A673 (cell line): ENCODE measurements at regions not wholly inside any gene's neighbourhood (a gene's known extent, or its start where the extent isn't known, plus 50 kb on each side); places are given as distances from the start of the nearest gene placed in this dataset.

Source experiments
- CTCF ChIP-seq: fragments of 300-800, 200-600 bp; sonication (generic); conservative IDR thresholded peaks from 2 replicates; pipeline ENCODE4 v1.5.1; 2017; ENCODE audit warnings: low read depth, mild to moderate bottlenecking, antibody characterized with exemption, low read length, moderate library complexity, mixed read lengths
- EZH2 ChIP-seq: fragments of 200-600 bp; sonication (generic); IDR thresholded peaks from 2 replicates; pipeline ENCODE4 v1.6.1; 2017; ENCODE audit warnings: borderline replicate concordance, low read depth, mild to moderate bottlenecking, mixed read lengths, antibody characterized with exemption, low read length; ENCODE audit not compliant: poor library complexity, severe bottlenecking

- TF ChIP-seq CTCF (no peak), EZH2 (no peak)
Measured at GRCh38 chr16:85168732-85169256, 56.5 kb upstream of the CIBAR2 start.
